ENCODE measurements at regions not wholly inside any gene's neighbourhood (a gene's known extent, or its start where the extent isn't known, plus 50 kb on each side); places are given as distances from the start of the nearest gene placed in this dataset.

DNA sequence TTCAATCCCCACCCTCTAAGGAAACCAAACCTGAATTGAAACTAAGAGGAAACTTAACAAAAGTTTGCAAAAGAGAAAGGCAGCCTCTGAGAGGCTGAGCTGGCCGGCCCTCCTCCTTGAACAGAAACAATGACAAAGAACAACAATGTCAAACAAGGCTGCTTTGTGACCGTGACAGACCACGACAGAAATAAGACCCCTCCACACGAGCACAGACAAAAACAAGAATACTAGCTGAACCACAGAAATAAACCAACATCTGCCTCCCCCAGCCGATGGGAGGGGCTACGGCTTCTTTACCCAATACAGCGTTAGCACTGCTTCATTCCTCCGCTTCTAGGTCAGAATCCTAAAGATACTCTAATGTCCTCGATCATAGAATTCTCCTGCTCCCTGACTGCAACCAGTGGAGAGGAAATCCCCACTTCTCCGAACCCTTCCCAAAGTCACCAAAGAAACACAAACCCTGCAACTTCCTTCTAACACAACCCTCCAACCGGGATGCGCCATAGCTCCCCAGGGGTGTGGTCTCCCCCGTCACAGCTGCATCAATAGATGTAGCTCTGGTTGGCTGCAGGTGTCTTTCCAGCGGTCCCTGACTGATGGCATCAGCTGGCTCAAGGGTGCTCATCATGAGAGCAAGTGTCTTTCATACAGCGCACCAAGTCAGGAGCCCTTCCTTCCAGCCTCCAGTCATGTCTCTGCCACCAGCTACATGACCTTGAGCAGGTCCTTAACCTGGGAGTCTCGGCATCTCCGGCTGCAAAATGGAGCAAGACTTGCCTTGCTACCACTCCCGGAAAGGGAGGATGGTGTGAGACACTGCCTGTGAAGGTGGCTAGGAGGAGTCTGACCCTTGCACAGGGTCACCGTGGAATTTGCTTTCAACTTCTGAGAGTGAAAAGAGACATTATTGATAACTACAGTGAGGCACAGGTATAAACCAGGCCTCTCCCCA is 198.6 kb downstream of the HAUS1 start:
- TF ChIP-seq EZH2phosphoT487 (IDR thresholded peaks at IDR 0.05; ENCODE audit: insufficient read depth, low read depth): no peak
- TF ChIP-seq EZH2 (IDR thresholded peaks at IDR 0.05; ENCODE audit: insufficient read depth, poor library complexity, severe bottlenecking): no peak
